Medulla oblongata (tissue), 1 donor: ENCODE measurements at regions not wholly inside any gene's neighbourhood (a gene's known extent, or its start where the extent isn't known, plus 50 kb on each side); places are given as distances from the start of the nearest gene placed in this dataset.

Experiments
- DNase-seq: peaks from one replicate; pipeline ENCODE4 v3.0.0-alpha.2; 2015; ENCODE audit errors: extremely low spot score

GRCh38 chr5:3222924-3223323 lies 372.7 kb upstream of the IRX1 start:
- no peak for DNase-seq

- no peak for DNase-seq
These were observed 374.2 kb upstream of the IRX1 start for GRCh38 chr5:3221432-3221831.

GRCh38 chr5:3220638-3221288 lies 374.9 kb upstream of the IRX1 start:
- no peak for DNase-seq

- DNase-seq = no peak
These were observed 375.4 kb upstream of the IRX1 start for GRCh38 chr5:3220201-3220600.

- DNase-seq = no peak
These were observed 376.5 kb upstream of the IRX1 start for GRCh38 chr5:3218916-3219650.

- DNase-seq = no peak
These were observed 377.7 kb upstream of the IRX1 start for GRCh38 chr5:3217771-3218495.

- DNase-seq = no peak
These were observed 378.5 kb upstream of the IRX1 start for GRCh38 chr5:3217114-3217513.

GRCh38 chr5:3216386-3216785 lies 379.2 kb upstream of the IRX1 start:
- no peak for DNase-seq

- no peak for DNase-seq
These were observed 380.7 kb upstream of the IRX1 start for GRCh38 chr5:3214838-3215374.

- DNase-seq = no peak
These were observed 381.2 kb upstream of the IRX1 start for GRCh38 chr5:3214396-3214795.

- no peak for DNase-seq
These were observed 382.8 kb upstream of the IRX1 start for GRCh38 chr5:3212869-3213268.

GRCh38 chr5:3210531-3210930 lies 385.1 kb upstream of the IRX1 start:
- DNase-seq = no peak

GRCh38 chr5:3209918-3210317 lies 385.7 kb upstream of the IRX1 start:
- no peak for DNase-seq

GRCh38 chr5:3202570-3202969 lies 393.1 kb upstream of the IRX1 start:
- no peak for DNase-seq

- no peak for DNase-seq
These were observed 393.7 kb upstream of the IRX1 start for GRCh38 chr5:3201941-3202340.

- no peak for DNase-seq
These were observed 394.5 kb upstream of the IRX1 start for GRCh38 chr5:3201121-3201520.

- no peak for DNase-seq
These were observed 395.5 kb upstream of the IRX1 start for GRCh38 chr5:3199962-3200755.

- DNase-seq = no peak
These were observed 397.6 kb upstream of the IRX1 start for GRCh38 chr5:3198074-3198449.

GRCh38 chr5:3197304-3198073 lies 398.1 kb upstream of the IRX1 start:
- DNase-seq = peak; percentile 80

GRCh38 chr5:3195994-3196393 lies 399.6 kb upstream of the IRX1 start:
- DNase-seq = no peak

GRCh38 chr5:3194684-3195083 lies 400.9 kb upstream of the IRX1 start:
- DNase-seq = no peak
